GM11168 (cell line): ENCODE measurements at regions not wholly inside any gene's neighbourhood (a gene's known extent, or its start where the extent isn't known, plus 50 kb on each side); places are given as distances from the start of the nearest gene placed in this dataset.

Source experiments
- in situ Hi-C: fragments of 300-500 bp; cut with MboI; formaldehyde crosslinking; loops from one replicate; pipeline ENCODE4 v1.12.0; 2022; ENCODE audit warnings: low sequenced_read_pairs; ENCODE audit not compliant: unreplicated experiment

GRCh38 chr3:159857840-159858239 is 130.8 kb upstream of the IL12A start:
- in situ Hi-C loops = no loop called here

- in situ Hi-C loops = no loop called here
Observed at GRCh38 chr3:159858650-159859049, 130.0 kb upstream of the IL12A start.

- in situ Hi-C loops = no loop called here
Observed at GRCh38 chr3:159859424-159859823, 129.2 kb upstream of the IL12A start.

GRCh38 chr3:159859836-159860235 is 128.8 kb upstream of the IL12A start:
- in situ Hi-C loops = no loop called here

- in situ Hi-C loops = no loop called here
Observed at GRCh38 chr3:159860269-159861116, 128.1 kb upstream of the IL12A start.

- in situ Hi-C loops = no loop called here
Observed at GRCh38 chr3:159861369-159861987, 127.2 kb upstream of the IL12A start.

- in situ Hi-C loops = no loop called here
Observed at GRCh38 chr3:159865041-159865579, 123.5 kb upstream of the IL12A start.

GRCh38 chr3:159866201-159866746 is 122.4 kb upstream of the IL12A start:
- in situ Hi-C loops = no loop called here

- in situ Hi-C loops = no loop called here
Observed at GRCh38 chr3:159867372-159867771, 121.3 kb upstream of the IL12A start.

GRCh38 chr3:159870723-159871122 is 117.9 kb upstream of the IL12A start:
- in situ Hi-C loops = no loop called here

- in situ Hi-C loops = no loop called here
Observed at GRCh38 chr3:159872374-159873109, 116.1 kb upstream of the IL12A start.

GRCh38 chr3:159875116-159875515 is 113.5 kb upstream of the IL12A start:
- in situ Hi-C loops = no loop called here

- in situ Hi-C loops = no loop called here
Observed at GRCh38 chr3:159877924-159878323, 110.7 kb upstream of the IL12A start.

GRCh38 chr3:159879146-159879545 is 109.5 kb upstream of the IL12A start:
- in situ Hi-C loops = no loop called here

GRCh38 chr3:159879598-159879997 is 109.0 kb upstream of the IL12A start:
- in situ Hi-C loops = no loop called here

GRCh38 chr3:159881208-159881607 is 107.4 kb upstream of the IL12A start:
- in situ Hi-C loops = loop anchor here (5.0 kb wide), 1 partner anchor 121 kb away; no protein-coding TSS in a partner anchor

- in situ Hi-C loops = loop anchor here (5.0 kb wide), 1 partner anchor 120 kb away; no protein-coding TSS in a partner anchor
Observed at GRCh38 chr3:159881828-159882309, 106.8 kb upstream of the IL12A start.

- in situ Hi-C loops = loop anchor here (5.0 kb wide), 1 partner anchor 120 kb away; no protein-coding TSS in a partner anchor
Observed at GRCh38 chr3:159882367-159882766, 106.3 kb upstream of the IL12A start.

GRCh38 chr3:159882790-159883779 is 105.5 kb upstream of the IL12A start:
- in situ Hi-C loops = loop anchor here (5.0 kb wide), 1 partner anchor 119 kb away; no protein-coding TSS in a partner anchor
